ENCODE measurements at regions not wholly inside any gene's neighbourhood (a gene's known extent, or its start where the extent isn't known, plus 50 kb on each side); places are given as distances from the start of the nearest gene placed in this dataset.

DNA sequence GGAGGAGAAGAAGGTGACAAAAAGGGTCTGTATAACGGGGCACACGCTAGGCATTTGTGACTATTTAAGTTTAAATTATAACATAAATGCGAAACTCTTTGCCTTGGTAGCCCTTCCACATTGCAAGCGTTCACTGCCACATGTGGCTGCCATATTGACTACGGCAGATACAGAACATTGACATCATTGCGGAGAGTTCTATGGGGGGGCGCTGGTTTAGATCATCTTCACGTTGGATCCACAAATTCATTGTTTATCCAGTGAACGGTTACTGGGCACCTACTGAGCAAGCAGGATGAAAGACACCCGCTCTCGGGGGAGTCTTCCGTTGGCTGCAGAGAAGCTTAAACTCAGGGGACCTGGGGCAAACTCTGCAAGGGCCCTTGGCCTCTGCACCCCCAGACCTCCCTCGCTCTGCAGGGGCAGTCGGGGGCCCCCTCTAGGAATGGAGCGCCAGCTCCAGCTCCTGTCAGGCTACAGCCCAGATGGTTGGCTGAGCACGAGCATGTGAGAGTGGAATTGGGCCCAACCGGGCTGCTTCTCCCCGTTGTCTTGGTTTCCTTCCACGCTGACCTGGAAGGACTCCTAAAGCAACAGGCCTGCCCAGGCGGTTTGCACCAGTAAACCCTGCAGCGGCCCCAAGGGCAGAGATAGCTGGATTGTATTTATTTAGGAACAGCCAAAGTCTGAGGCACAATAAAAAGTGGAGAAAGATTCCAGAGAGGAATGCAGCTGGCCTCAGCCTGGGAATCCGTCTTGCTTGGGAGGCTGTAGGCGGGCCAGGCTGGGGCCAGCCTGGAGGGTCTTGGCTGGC, 172.2 kb downstream of the SEC14L1 start (continued):
- TF ChIP-seq, protein P1, sequence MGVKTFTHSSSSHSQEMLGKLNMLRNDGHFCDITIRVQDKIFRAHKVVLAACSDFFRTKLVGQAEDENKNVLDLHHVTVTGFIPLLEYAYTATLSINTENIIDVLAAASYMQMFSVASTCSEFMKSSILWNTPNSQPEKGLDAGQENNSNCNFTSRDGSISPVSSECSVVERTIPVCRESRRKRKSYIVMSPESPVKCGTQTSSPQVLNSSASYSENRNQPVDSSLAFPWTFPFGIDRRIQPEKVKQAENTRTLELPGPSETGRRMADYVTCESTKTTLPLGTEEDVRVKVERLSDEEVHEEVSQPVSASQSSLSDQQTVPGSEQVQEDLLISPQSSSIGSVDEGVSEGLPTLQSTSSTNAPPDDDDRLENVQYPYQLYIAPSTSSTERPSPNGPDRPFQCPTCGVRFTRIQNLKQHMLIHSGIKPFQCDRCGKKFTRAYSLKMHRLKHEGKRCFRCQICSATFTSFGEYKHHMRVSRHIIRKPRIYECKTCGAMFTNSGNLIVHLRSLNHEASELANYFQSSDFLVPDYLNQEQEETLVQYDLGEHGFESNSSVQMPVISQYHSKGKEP (CRISPR knock-in tag; IDR thresholded peaks at IDR 0.05) = no peak
- TF ChIP-seq HNF4A (CRISPR knock-in tag; IDR thresholded peaks at IDR 0.05) (peak; percentile 80), ZNF713 (CRISPR knock-in tag; IDR thresholded peaks at IDR 0.05) (no peak), NKX3-1 (CRISPR knock-in tag; IDR thresholded peaks at IDR 0.05) (no peak), HNRNPL (IDR thresholded peaks at IDR 0.05; ENCODE audit: low read depth, low read length) (no peak), MBNL3 (CRISPR knock-in tag; conservative IDR thresholded peaks at IDR 0.05) (no peak), EED (CRISPR knock-in tag; IDR thresholded peaks at IDR 0.05) (no peak), ONECUT2 (CRISPR knock-in tag; IDR thresholded peaks at IDR 0.05) (no peak), TFAP4 (IDR thresholded peaks at IDR 0.05; ENCODE audit: borderline replicate concordance, low read depth) (no peak), ZNF136 (CRISPR knock-in tag; IDR thresholded peaks at IDR 0.05; ENCODE audit: low read depth) (0 out of 2 replicates have a peak, but pooled peaks have one; percentile 18), RNF219 (CRISPR knock-in tag; IDR thresholded peaks at IDR 0.05) (no peak), STAT6 (CRISPR knock-in tag; IDR thresholded peaks at IDR 0.05; ENCODE audit: borderline replicate concordance) (no peak), ELF1 (CRISPR knock-in tag; IDR thresholded peaks at IDR 0.05) (no peak), PHF8 (CRISPR knock-in tag; IDR thresholded peaks at IDR 0.05) (no peak; the same call in 1 of the 2 replicates), PHF21A (CRISPR knock-in tag; IDR thresholded peaks at IDR 0.05) (peak; percentile 60; the same call in 1 of the 2 replicates), CHD2 (IDR thresholded peaks at IDR 0.05; ENCODE audit: low read depth, low read length) (no peak)
- TF ChIP-seq, protein P2, sequence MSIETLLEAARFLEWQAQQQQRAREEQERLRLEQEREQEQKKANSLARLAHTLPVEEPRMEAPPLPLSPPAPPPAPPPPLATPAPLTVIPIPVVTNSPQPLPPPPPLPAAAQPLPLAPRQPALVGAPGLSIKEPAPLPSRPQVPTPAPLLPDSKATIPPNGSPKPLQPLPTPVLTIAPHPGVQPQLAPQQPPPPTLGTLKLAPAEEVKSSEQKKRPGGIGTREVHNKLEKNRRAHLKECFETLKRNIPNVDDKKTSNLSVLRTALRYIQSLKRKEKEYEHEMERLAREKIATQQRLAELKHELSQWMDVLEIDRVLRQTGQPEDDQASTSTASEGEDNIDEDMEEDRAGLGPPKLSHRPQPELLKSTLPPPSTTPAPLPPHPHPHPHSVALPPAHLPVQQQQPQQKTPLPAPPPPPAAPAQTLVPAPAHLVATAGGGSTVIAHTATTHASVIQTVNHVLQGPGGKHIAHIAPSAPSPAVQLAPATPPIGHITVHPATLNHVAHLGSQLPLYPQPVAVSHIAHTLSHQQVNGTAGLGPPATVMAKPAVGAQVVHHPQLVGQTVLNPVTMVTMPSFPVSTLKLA (IDR thresholded peaks at IDR 0.05) = no peak

All from HepG2 (cell line).